ENCODE measurements at regions not wholly inside any gene's neighbourhood (a gene's known extent, or its start where the extent isn't known, plus 50 kb on each side); places are given as distances from the start of the nearest gene placed in this dataset.

DNA sequence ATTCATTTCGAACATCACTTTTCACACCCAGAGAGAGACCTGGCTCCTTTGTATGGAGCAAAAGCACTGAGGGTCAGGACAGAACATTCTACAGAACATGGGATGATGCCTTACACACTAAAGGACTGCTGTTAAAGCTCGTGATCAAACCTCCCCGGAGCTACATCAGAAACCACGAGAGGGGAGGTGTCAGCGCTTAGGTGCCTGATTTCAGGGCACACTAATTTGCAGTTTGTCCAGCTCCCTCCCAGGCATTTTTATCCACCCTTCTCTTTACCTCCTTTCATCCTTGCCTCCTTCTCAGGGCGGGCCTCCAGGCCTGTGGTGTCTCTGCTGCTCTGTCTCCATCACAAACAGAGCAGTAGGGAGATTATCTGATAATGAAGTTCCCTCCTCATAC is 127.5 kb downstream of the VPREB1 start (continued):
- TF ChIP-seq CREB1 (IDR thresholded peaks at IDR 0.05) (no peak), CREB1 (CRISPR knock-in tag; IDR thresholded peaks at IDR 0.05) (no peak), ZNF347 (CRISPR knock-in tag; IDR thresholded peaks at IDR 0.05; ENCODE audit: low read depth) (no peak), ZNF274 (IDR thresholded peaks at IDR 0.05; ENCODE audit: borderline replicate concordance, low read depth, low read length) (no peak), PTBP1 (IDR thresholded peaks at IDR 0.05; ENCODE audit: low read depth, low read length) (no peak), HNRNPUL1 (IDR thresholded peaks at IDR 0.05; ENCODE audit: low read length) (no peak), NRF1 (conservative IDR thresholded peaks at IDR 0.05 in 1 of 2, IDR thresholded peaks at IDR 0.05 in 1 of 2) (no peak), RBM39 (optimal IDR thresholded peaks at IDR 0.05; ENCODE audit: low read depth, low read length) (no peak), NCOA6 (IDR thresholded peaks at IDR 0.05) (no peak), HNRNPL (IDR thresholded peaks at IDR 0.05; ENCODE audit: low read depth, low read length) (no peak), E2F3 (CRISPR knock-in tag; IDR thresholded peaks at IDR 0.05) (0 out of 2 replicates have a peak, but pooled peaks have one; percentile 25), NELFE (IDR thresholded peaks at IDR 0.05; ENCODE audit: insufficient read depth, insufficient read length) (no peak), SLC30A9 (CRISPR knock-in tag; IDR thresholded peaks at IDR 0.05) (no peak), FUS (optimal IDR thresholded peaks at IDR 0.05; ENCODE audit: low read depth, low read length) (no peak), ZNF143 (CRISPR knock-in tag; IDR thresholded peaks at IDR 0.05) (no peak), HOXB6 (CRISPR knock-in tag; IDR thresholded peaks at IDR 0.05; ENCODE audit: borderline replicate concordance) (no peak), ZNF561 (CRISPR knock-in tag; conservative IDR thresholded peaks at IDR 0.05) (no peak), POLR2AphosphoS5 (IDR thresholded peaks at IDR 0.05; ENCODE audit: control insufficient read depth, insufficient read depth, low read depth, low read length) (no peak), ZNF592 (IDR thresholded peaks at IDR 0.05) (no peak), ZNF408 (CRISPR knock-in tag; IDR thresholded peaks at IDR 0.05; ENCODE audit: low read depth) (peak; percentile 70; the same call in 1 of the 2 replicates), ZNF699 (CRISPR knock-in tag; IDR thresholded peaks at IDR 0.05; ENCODE audit: insufficient replicate concordance) (no peak), EZH2 (IDR thresholded peaks at IDR 0.05; ENCODE audit: borderline replicate concordance, low read depth, low read length) (no peak), ARID1B (IDR thresholded peaks at IDR 0.05) (no peak), XRCC4 (IDR thresholded peaks at IDR 0.05; ENCODE audit: extremely low read depth, insufficient read depth, insufficient read length) (no peak)
- TF ChIP-seq, protein P1, sequence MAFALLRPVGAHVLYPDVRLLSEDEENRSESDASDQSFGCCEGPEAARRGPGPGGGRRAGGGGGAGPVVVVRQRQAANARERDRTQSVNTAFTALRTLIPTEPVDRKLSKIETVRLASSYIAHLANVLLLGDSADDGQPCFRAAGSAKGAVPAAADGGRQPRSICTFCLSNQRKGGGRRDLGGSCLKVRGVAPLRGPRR (CRISPR knock-in tag; IDR thresholded peaks at IDR 0.05): no peak
- TF ChIP-seq, protein P2, sequence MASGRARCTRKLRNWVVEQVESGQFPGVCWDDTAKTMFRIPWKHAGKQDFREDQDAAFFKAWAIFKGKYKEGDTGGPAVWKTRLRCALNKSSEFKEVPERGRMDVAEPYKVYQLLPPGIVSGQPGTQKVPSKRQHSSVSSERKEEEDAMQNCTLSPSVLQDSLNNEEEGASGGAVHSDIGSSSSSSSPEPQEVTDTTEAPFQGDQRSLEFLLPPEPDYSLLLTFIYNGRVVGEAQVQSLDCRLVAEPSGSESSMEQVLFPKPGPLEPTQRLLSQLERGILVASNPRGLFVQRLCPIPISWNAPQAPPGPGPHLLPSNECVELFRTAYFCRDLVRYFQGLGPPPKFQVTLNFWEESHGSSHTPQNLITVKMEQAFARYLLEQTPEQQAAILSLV (tag; IDR thresholded peaks at IDR 0.05): no peak
